ENCODE measurements at regions not wholly inside any gene's neighbourhood (a gene's known extent, or its start where the extent isn't known, plus 50 kb on each side); places are given as distances from the start of the nearest gene placed in this dataset.

DNA sequence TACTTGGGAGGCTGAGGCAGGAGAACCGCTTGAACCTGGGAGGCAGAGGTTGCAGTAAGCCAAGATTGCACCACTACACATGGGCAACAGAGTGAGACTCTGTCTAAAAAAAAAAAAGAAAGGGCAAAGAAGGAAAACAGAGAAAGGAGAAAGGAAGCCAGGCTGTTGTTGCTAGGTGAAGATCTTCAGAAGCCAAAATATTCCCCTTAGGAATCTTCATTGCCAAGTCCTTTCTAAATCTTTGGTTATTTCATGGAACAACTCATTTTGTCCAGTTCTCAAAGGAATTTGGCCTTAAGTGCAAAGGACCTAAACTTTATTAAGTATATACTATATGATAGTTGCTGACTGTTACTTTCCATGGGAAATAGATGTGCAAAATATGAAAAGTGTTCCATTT lies 59.2 kb upstream of the OSBPL11 start:
- Histone ChIP-seq H3K4me2 (ENCODE audit: control insufficient read depth, insufficient read depth) (no peak overlapping the region), H3K4me3 (no peak overlapping the region)

More for the DNA sequence above, 59.2 kb upstream of the OSBPL11 start:
- ChIA-PET POLR2A (no interaction called here), RAD21 (ENCODE audit: unreplicated experiment) (no interaction called here), CTCF (no interaction called here), SMC1A (ENCODE audit: uncharacterized antibody, unreplicated experiment) (no interaction called here)
- DNase-seq (ENCODE audit: low read depth, low spot score) (no peak), ATAC-seq (no peak), FAIRE-seq (no peak)
- intact Hi-C loops (cut with micrococcal nuclease; ENCODE audit: unreplicated experiment) (no loop called here), in situ Hi-C loops (cut with MboI) (no loop called here)
- BruUV-seq (replicated peaks), result no TSS peak
- H3K9ac ChIP-seq (ENCODE audit: control insufficient read depth, insufficient read depth, low read length), result no peak overlapping the region
- H3K9me3 ChIP-seq (replicated peaks; ENCODE audit: control insufficient read depth, insufficient read depth, low read length), result no peaks in the 10 kb centered on the region
- WGBS (ENCODE audit: insufficient coverage, insufficient replicate concordance, low lambda C conversion rate, missing lambda C conversion rate), result 22% methylated on average over 1 of the region's 1 CpG
- H2AFZ ChIP-seq (ENCODE audit: control insufficient read depth, low read depth, low read length), result no peak overlapping the region
- TF ChIP-seq SMAD1 (IDR thresholded peaks at IDR 0.05; ENCODE audit: low read depth, partially characterized antibody), result no peak
- TF ChIP-seq NBN (IDR thresholded peaks at IDR 0.05), result no peak
- no peak for TF ChIP-seq NFYA (IDR thresholded peaks at IDR 0.05; ENCODE audit: borderline replicate concordance, low read depth, low read length)
- TF ChIP-seq MLLT1 (IDR thresholded peaks at IDR 0.05), result no peak
- TF ChIP-seq, protein P1, sequence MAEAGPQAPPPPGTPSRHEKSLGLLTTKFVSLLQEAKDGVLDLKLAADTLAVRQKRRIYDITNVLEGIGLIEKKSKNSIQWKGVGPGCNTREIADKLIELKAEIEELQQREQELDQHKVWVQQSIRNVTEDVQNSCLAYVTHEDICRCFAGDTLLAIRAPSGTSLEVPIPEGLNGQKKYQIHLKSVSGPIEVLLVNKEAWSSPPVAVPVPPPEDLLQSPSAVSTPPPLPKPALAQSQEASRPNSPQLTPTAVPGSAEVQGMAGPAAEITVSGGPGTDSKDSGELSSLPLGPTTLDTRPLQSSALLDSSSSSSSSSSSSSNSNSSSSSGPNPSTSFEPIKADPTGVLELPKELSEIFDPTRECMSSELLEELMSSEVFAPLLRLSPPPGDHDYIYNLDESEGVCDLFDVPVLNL (IDR thresholded peaks at IDR 0.05; ENCODE audit: low read depth, low read length), result no peak
- TF ChIP-seq, protein P2, sequence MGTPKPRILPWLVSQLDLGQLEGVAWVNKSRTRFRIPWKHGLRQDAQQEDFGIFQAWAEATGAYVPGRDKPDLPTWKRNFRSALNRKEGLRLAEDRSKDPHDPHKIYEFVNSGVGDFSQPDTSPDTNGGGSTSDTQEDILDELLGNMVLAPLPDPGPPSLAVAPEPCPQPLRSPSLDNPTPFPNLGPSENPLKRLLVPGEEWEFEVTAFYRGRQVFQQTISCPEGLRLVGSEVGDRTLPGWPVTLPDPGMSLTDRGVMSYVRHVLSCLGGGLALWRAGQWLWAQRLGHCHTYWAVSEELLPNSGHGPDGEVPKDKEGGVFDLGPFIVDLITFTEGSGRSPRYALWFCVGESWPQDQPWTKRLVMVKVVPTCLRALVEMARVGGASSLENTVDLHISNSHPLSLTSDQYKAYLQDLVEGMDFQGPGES (IDR thresholded peaks at IDR 0.05), result no peak
- no peak for TF ChIP-seq POLR2A (IDR thresholded peaks at IDR 0.05; ENCODE audit: low read depth, low read length)
- no peaks in the 10 kb centered on the region for H3K79me2 ChIP-seq (ENCODE audit: control insufficient read depth, insufficient read depth, low read length)
- no peaks in the 10 kb centered on the region for H4K20me1 ChIP-seq (ENCODE audit: control insufficient read depth, insufficient read depth)
- no peak overlapping the region for H3K27ac ChIP-seq (ENCODE audit: control insufficient read depth, insufficient read depth)
- no peaks in the 10 kb centered on the region for H3K27me3 ChIP-seq (replicated peaks in 1 of 2; ENCODE audit: control insufficient read depth in 2 of 2, insufficient read depth in 2 of 2, low read length in 1 of 2)
- no peaks in the 10 kb centered on the region for H3K36me3 ChIP-seq (ENCODE audit: control insufficient read depth in 2 of 2, insufficient read depth in 2 of 2, low read length in 1 of 2)
- H3K4me1 ChIP-seq (ENCODE audit: control insufficient read depth, insufficient read depth, low read length), result no peaks in the 10 kb centered on the region

Measured in GM12878 (cell line).